ENCODE measurements at regions not wholly inside any gene's neighbourhood (a gene's known extent, or its start where the extent isn't known, plus 50 kb on each side); places are given as distances from the start of the nearest gene placed in this dataset.

GRCh38 chr12:22828066-22828465 is 203.1 kb downstream of the ETNK1 start:
- TF ChIP-seq CTCF (conservative IDR thresholded peaks at IDR 0.05; ENCODE audit: low read depth, low read length), result no peak
- DNase-seq (ENCODE audit: low read depth), result no peak
- no peak overlapping the region for H3K4me3 ChIP-seq (ENCODE audit: low read depth, low read length)

GRCh38 chr12:22835431-22835830 is 210.5 kb downstream of the ETNK1 start:
- TF ChIP-seq CTCF (conservative IDR thresholded peaks at IDR 0.05; ENCODE audit: low read depth, low read length), result no peak
- no peak for DNase-seq (ENCODE audit: low read depth)
- no peak overlapping the region for H3K4me3 ChIP-seq (ENCODE audit: low read depth, low read length)

GRCh38 chr12:22850185-22850584 is 225.2 kb downstream of the ETNK1 start:
- no peak for DNase-seq (ENCODE audit: low read depth)
- H3K4me3 ChIP-seq (ENCODE audit: low read depth, low read length), result no peak overlapping the region
- no peak for TF ChIP-seq CTCF (conservative IDR thresholded peaks at IDR 0.05; ENCODE audit: low read depth, low read length)

- no peak for DNase-seq (ENCODE audit: low read depth)
- no peak for TF ChIP-seq CTCF (conservative IDR thresholded peaks at IDR 0.05; ENCODE audit: low read depth, low read length)
- no peak overlapping the region for H3K4me3 ChIP-seq (ENCODE audit: low read depth, low read length)
These were observed 226.6 kb downstream of the ETNK1 start for GRCh38 chr12:22851532-22851931.

GRCh38 chr12:22855456-22855855 is 230.5 kb downstream of the ETNK1 start:
- no peak overlapping the region for H3K4me3 ChIP-seq (ENCODE audit: low read depth, low read length)
- TF ChIP-seq CTCF (conservative IDR thresholded peaks at IDR 0.05; ENCODE audit: low read depth, low read length), result no peak
- no peak for DNase-seq (ENCODE audit: low read depth)

GRCh38 chr12:22856178-22856577 is 231.2 kb downstream of the ETNK1 start:
- peak; percentile 66 for DNase-seq (ENCODE audit: low read depth)
- H3K4me3 ChIP-seq (ENCODE audit: low read depth, low read length), result no peak overlapping the region
- peak; percentile 61 for TF ChIP-seq CTCF (conservative IDR thresholded peaks at IDR 0.05; ENCODE audit: low read depth, low read length)

GRCh38 chr12:22858849-22859570 is 234.0 kb downstream of the ETNK1 start:
- no peak for TF ChIP-seq CTCF (conservative IDR thresholded peaks at IDR 0.05; ENCODE audit: low read depth, low read length)
- no peak overlapping the region for H3K4me3 ChIP-seq (ENCODE audit: low read depth, low read length)
- peak; percentile 29 for DNase-seq (ENCODE audit: low read depth)
